SK-N-SH (cell line): ENCODE measurements at regions not wholly inside any gene's neighbourhood (a gene's known extent, or its start where the extent isn't known, plus 50 kb on each side); places are given as distances from the start of the nearest gene placed in this dataset.

Experiments
- EP300 ChIP-seq, 2 experiments: IDR thresholded peaks; 2 replicates each; pipeline versions ENCODE4 v1.4.0 to v1.6.1; 2012; ENCODE audit warnings: borderline replicate concordance in 1 of 2, low read depth in 1 of 2, low read length in 1 of 2
- EZH2phosphoT487 ChIP-seq: fragments of 200-600 bp; sonication (generic); IDR thresholded peaks from 2 replicates; pipeline ENCODE4 v1.6.1; 2017; ENCODE audit warnings: low read depth, mixed run types, mild to moderate bottlenecking, antibody characterized with exemption, moderate library complexity, borderline replicate concordance
- JUND ChIP-seq: IDR thresholded peaks from 2 replicates; pipeline ENCODE4 v1.4.0; 2012
- MAX ChIP-seq: IDR thresholded peaks from 2 replicates; pipeline ENCODE4 v1.4.0; 2012; ENCODE audit warnings: low read depth
- RAD21 ChIP-seq: IDR thresholded peaks from 2 replicates; pipeline ENCODE4 v1.6.1; 2012; ENCODE audit warnings: mild to moderate bottlenecking, low read length
- TAF1 ChIP-seq: IDR thresholded peaks from 2 replicates; pipeline ENCODE4 v1.6.1; 2012; ENCODE audit warnings: low read depth, mild to moderate bottlenecking, low read length, moderate library complexity, borderline replicate concordance
- TF ChIP-seq, protein P1 (sequence below): fragments of 200-600 bp; sonication (generic); IDR thresholded peaks from 2 replicates; pipeline ENCODE4 v1.6.1; 2017; ENCODE audit warnings: antibody characterized with exemption, mild to moderate bottlenecking, moderate library complexity

DNA sequence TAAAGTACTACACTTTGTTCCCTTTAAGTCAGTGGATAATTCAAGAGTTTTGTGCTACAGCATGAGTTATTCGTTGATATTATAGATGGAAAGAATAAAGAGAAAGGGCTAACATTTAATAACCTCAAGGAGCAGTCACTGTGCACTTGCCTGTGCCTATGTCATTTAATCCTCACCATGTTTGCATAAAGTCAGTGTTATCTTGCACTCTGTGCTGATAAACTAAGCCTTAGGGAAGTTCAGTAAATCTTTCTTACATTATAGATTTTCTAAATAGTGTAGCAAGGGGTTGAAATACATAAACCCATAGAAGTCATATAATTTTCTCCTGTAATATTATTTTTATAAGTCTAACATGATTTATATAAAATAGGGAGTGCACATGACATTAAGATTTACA is 103.1 kb downstream of the TMEM26 start:
- TF ChIP-seq, protein P1, sequence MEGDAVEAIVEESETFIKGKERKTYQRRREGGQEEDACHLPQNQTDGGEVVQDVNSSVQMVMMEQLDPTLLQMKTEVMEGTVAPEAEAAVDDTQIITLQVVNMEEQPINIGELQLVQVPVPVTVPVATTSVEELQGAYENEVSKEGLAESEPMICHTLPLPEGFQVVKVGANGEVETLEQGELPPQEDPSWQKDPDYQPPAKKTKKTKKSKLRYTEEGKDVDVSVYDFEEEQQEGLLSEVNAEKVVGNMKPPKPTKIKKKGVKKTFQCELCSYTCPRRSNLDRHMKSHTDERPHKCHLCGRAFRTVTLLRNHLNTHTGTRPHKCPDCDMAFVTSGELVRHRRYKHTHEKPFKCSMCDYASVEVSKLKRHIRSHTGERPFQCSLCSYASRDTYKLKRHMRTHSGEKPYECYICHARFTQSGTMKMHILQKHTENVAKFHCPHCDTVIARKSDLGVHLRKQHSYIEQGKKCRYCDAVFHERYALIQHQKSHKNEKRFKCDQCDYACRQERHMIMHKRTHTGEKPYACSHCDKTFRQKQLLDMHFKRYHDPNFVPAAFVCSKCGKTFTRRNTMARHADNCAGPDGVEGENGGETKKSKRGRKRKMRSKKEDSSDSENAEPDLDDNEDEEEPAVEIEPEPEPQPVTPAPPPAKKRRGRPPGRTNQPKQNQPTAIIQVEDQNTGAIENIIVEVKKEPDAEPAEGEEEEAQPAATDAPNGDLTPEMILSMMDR, result no peak
- TF ChIP-seq JUND (no peak), MAX (no peak), TAF1 (no peak), EP300 (IDR thresholded peaks at IDR 0.05; ENCODE audit: borderline replicate concordance in 1 of 2, low read depth in 1 of 2, low read length in 1 of 2) (no peak), RAD21 (no peak), EZH2phosphoT487 (no peak)
